Natural killer cell treated with Interleukin-12 subunit alpha and Interleukin-12 subunit beta and Interleukin-15 and Interleukin-18, amount 100 ng/mL, for 72 hours (primary cell): ENCODE measurements at regions not wholly inside any gene's neighbourhood (a gene's known extent, or its start where the extent isn't known, plus 50 kb on each side); places are given as distances from the start of the nearest gene placed in this dataset.
"Not testable (repeated sequence)": the region's sequence is repeated elsewhere in the genome, so short reads cannot be mapped to it uniquely, and the experiment has no call there.

Experiments
- ATAC-seq, 2 donors: fragments of 150-1000 bp; cut with Tn5 transposase in 1 of 2; sonication (Bioruptor Pico), chemical (Tn5 transposase) in 1 of 2; 2 replicates each; pipeline ENCODE4 v1.10.0; 2021
- DNase-seq: peaks from one replicate; pipeline ENCODE4 v3.0.0; 2022; ENCODE audit warnings: low spot score
- H3K27ac Mint-ChIP-seq, 2 donors: 1 replicate in 1 of 2; 2 replicates in 1 of 2; pipeline ENCODE4 v1.8.0; 2022; ENCODE audit warnings: mixed read lengths in 2 of 2, mild to moderate bottlenecking in 1 of 2, moderate library complexity in 1 of 2
- H3K27me3 Mint-ChIP-seq, 2 donors: 1 replicate in 1 of 2; 2 replicates in 1 of 2; pipeline ENCODE4 v1.8.0; 2022; ENCODE audit warnings: mixed read lengths in 2 of 2
- H3K36me3 Mint-ChIP-seq: one replicate; pipeline ENCODE4 v1.8.0; 2022; ENCODE audit warnings: mixed read lengths
- H3K4me1 Mint-ChIP-seq, 2 donors: 1 replicate in 1 of 2; 2 replicates in 1 of 2; pipeline ENCODE4 v1.8.0; 2022; ENCODE audit warnings: low read depth in 2 of 2, mixed read lengths in 2 of 2, mild to moderate bottlenecking in 1 of 2
- H3K4me3 Mint-ChIP-seq: one replicate; pipeline ENCODE4 v1.8.0; 2022; ENCODE audit warnings: mixed read lengths
- H3K9me3 Mint-ChIP-seq: 2 replicates; pipeline ENCODE4 v1.8.0; 2022; ENCODE audit warnings: mixed read lengths

DNA sequence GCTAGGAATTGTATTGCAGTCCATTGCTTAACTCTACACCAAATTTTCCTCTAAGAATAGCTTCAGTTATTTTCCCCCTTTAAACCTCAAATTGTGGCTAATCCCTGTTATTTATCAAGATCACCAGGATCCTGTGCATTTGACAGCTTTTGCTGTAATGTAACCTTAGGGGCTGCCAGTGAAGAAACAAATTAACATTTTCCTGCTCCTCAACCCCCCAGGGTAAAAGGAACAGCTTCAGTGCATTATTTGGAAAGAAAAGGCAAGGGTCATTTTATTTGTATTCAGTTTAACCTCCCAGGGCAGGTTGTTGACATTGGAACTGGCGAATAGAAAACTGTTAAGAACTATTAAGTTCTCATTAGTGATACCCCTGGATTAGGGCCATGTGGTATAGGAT lies 57.0 kb downstream of the PCDH20 start:
- Mint-ChIP-seq H3K9me3 (peaks cover 6% of the 10 kb centered on the region), H3K27me3 (no peaks in the 10 kb centered on the region), H3K4me3 (no peak overlapping the region), H3K36me3 (peaks cover 8% of the 10 kb centered on the region), H3K27ac (no peak overlapping the region), H3K4me1 (no peaks in the 10 kb centered on the region)
- ATAC-seq (no peak), DNase-seq (no peak)

DNA sequence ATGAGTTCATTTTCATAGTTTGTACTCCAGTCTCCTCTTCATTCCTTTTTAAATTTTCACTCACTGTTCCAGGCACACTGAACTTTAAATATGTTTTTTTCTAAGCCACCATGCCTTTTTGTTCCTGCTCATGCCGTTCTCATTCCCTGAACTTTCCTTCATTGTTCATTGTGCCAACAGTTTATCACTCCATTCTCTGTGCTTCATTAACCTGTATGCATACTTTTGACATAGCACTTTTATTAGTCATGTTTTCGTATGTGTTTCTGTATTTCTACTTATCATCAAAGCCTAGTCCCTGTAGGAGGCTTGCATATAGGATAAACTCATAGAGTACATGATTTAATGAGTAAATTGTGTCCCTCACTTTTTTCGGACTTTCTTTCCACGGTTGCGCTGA lies 65.3 kb downstream of the PCDH20 start:
- Mint-ChIP-seq H3K9me3 (peaks cover 18% of the 10 kb centered on the region), H3K27ac (no peak overlapping the region), H3K4me3 (no peak overlapping the region), H3K27me3 (no peaks in the 10 kb centered on the region), H3K36me3 (no peaks in the 10 kb centered on the region), H3K4me1 (no peaks in the 10 kb centered on the region)
- DNase-seq (no peak), ATAC-seq (no peak)

DNA sequence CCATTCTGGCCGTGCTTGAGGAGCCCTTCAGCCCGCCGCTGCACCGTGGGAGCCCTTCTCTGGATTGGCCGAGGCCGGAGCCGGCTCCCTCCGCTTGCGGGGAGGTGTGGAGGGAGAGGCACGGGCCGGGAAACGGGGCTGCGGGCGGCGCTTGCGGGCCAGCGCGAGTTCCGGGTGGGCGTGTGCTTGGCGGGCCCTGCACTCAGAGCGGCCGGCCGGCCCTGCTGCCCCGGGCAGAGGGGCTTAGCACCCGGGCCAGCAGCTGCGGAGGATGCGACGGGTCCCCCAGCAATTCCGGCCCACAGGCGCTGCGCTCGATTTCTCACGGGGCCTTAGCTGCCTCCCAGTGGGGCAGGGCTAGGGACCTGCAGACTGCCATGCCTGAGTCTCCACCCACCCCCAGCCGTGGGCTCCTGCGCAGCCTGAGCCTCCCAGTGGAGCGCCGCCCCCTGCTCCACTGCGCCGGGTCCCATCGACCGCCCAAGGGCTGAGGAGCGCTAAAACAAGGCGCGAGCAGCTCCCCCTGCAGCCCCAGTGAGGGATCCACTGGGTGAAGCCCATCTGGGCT lies 76.5 kb downstream of the PCDH20 start:
- Mint-ChIP-seq H3K36me3 (no peaks in the 10 kb centered on the region), H3K27ac (no peak overlapping the region), H3K9me3 (peaks cover 3% of the 10 kb centered on the region), H3K4me1 (no peaks in the 10 kb centered on the region), H3K27me3 (no peaks in the 10 kb centered on the region), H3K4me3 (no peak overlapping the region)
- ATAC-seq: no peak
- no peak for DNase-seq

DNA sequence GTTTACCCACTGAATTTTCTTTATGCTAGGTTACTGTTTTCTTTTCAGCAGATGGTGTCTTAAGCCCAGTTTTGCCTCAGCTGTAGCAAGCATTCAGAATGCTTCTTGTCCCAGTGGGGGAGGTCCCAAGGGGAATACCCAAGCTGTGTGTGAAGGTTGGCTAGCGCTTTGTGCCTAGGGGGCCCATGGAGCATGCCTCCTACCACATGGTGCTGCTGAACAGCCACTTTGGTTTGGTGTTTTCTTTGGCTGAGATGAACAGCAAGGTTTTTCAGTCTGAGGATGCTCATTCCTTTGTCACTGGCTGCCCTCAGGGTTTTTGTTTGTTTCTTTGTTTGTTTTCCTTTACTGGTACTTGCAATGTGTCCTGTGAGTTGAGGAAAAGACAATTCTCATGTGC lies 99.0 kb downstream of the PCDH20 start:
- no peak overlapping the region for H3K4me3 Mint-ChIP-seq

DNA sequence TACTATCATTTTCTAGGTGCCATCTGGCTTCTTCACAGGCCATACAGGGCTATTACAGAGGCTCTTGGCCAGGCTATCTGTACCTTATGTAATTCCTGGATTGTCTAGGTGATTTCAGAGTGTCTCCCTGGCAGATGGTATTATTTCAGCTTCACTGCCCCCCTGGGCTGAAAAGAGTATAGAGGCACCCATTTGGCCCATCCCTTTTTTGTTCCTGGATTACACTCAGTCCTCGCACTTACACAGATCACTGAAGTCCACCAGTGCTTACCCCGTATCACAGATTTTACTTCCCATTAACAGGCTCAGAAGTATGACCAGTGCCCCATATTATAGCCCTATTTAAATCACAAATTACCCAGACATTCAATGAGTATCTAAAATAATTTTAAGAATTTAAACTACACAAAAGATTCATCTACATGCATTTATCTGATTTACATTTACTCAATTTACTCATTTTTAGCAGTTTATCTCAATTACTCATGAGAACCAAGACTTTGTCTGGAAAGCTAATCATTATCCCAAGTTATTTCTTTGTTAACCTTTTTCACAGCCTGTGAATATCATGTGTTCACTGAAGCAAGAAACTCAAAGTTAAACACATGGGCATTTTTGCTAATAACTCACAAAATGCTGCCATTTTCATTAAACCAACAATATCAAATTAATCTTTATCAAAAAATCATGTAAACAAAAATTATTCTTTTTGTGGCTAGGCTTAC lies 121.0 kb downstream of the PCDH20 start:
- H3K4me1 Mint-ChIP-seq: no peaks in the 10 kb centered on the region
- no peak overlapping the region for H3K27ac Mint-ChIP-seq
- DNase-seq: no peak
- ATAC-seq: no peak
- H3K36me3 Mint-ChIP-seq: no peaks in the 10 kb centered on the region
- H3K27me3 Mint-ChIP-seq: no peaks in the 10 kb centered on the region
- peaks cover 9% of the 10 kb centered on the region for H3K9me3 Mint-ChIP-seq
- no peak overlapping the region for H3K4me3 Mint-ChIP-seq

More for the DNA sequence above, 99.0 kb downstream of the PCDH20 start:
- peaks cover 19% of the 10 kb centered on the region for H3K9me3 Mint-ChIP-seq
- H3K27me3 Mint-ChIP-seq: no peaks in the 10 kb centered on the region
- ATAC-seq (no peak), DNase-seq (no peak)
- H3K4me1 Mint-ChIP-seq: no peaks in the 10 kb centered on the region
- no peak overlapping the region for H3K27ac Mint-ChIP-seq
- H3K36me3 Mint-ChIP-seq: peaks cover 11% of the 10 kb centered on the region

DNA sequence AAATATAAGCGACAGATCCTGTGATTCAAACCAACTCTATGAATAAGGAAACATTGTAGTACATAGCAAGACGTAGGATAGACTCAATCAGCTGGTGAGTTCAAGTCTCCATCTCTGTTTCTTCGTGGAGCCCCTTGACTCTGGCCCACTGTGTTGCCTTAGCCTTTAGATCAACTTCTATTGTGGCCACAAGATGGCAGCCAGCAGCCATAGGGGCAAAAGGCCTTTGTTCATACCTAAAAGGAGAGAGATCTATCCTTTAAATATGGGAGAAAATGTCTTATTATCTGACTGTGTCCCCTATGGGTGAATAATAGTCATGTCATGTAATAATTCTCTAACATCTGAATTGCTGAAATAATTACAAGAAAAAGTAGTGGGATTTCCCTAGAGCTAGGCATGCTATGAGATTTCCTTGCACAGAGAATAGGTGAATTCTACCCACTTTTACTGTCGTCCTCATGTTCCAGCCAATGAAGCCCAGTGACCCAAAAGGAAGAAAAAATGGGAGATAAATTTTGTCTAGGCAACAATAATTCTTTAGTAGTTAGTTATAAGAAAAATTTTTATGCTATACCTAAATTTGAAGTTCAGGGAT lies 129.4 kb downstream of the PCDH20 start:
- H3K4me3 Mint-ChIP-seq: no peak overlapping the region
- no peaks in the 10 kb centered on the region for H3K27me3 Mint-ChIP-seq
- no peak overlapping the region for H3K27ac Mint-ChIP-seq
- H3K9me3 Mint-ChIP-seq: peaks cover 13% of the 10 kb centered on the region
- H3K36me3 Mint-ChIP-seq: no peaks in the 10 kb centered on the region
- no peak for ATAC-seq
- DNase-seq: no peak
- no peaks in the 10 kb centered on the region for H3K4me1 Mint-ChIP-seq

DNA sequence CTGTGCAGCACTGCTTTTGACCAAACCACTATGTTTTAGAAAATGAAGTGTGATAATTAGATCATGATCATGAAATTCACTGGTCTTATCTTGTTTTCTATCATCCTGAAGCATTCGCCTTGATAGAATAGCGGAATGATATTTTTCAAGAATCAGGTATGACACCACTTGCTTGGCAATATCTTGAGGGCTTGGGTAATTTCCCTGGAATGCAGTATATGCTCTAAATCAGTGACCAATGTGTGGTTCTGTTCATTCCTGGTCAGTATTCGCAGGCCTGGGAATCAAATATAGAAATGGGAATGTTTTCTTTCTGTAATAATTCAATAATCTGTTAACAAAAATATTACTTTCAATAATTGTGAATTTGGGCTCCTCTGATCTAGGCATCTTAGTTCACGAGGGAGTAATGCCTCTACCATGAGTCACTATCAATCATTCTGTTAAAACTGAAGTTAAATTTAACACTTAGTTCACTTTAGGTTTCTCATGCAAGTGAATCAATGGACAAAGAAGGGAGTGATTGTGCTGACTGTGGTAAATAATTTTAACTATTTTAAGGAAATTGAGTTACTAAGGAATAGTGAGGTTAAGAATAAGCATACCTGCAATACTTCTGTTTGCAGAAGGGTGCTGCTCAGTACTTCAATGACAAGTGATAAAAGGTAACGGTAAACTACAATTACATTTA lies 137.9 kb downstream of the PCDH20 start:
- Mint-ChIP-seq H3K36me3 (no peaks in the 10 kb centered on the region), H3K27ac (no peak overlapping the region), H3K4me1 (no peaks in the 10 kb centered on the region), H3K9me3 (peaks cover 12% of the 10 kb centered on the region), H3K4me3 (no peak overlapping the region), H3K27me3 (no peaks in the 10 kb centered on the region)
- DNase-seq (no peak), ATAC-seq (no peak)

DNA sequence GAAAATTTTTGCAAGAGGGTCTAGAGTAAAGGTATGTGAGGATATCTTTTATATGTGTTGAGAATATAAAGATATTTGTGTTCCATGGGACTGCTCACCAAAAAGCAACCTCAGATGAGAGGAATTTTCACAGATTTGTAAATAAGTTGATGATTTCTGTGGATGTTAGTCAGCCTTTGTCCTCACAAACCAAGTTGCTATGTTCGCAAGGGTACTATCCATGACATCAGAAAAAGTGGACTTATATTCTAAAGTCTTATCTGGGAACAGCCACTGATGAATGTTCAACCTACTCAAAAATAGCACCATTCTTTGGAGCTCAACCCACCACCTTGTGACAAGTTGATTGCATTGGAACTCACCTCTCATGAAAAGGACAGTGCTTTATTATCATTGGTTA lies 138.6 kb downstream of the PCDH20 start:
- DNase-seq: no peak
- peaks cover 13% of the 10 kb centered on the region for H3K9me3 Mint-ChIP-seq
- H3K27me3 Mint-ChIP-seq: no peaks in the 10 kb centered on the region
- no peak overlapping the region for H3K4me3 Mint-ChIP-seq
- H3K4me1 Mint-ChIP-seq: no peaks in the 10 kb centered on the region
- H3K36me3 Mint-ChIP-seq: no peaks in the 10 kb centered on the region
- no peak for ATAC-seq
- no peak overlapping the region for H3K27ac Mint-ChIP-seq

DNA sequence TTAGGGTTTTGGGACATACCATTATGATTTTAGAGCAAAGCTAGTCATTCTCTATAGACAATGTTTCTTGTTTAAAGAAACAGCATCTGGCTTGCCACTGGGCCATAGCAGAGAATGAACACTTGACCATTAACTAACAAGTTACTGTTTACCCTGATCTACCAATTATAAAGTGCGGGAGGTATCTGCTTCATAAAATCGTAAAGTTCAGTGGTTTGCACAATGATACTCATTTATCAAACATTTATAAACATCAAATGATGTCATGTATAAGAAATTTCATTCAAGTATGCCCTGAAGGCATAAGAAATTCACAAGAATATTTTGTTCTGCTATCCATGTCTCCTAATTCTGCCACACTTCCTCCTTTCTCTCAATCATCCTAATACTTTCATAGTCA lies 139.2 kb downstream of the PCDH20 start:
- Mint-ChIP-seq H3K27ac (no peak overlapping the region), H3K4me1 (no peaks in the 10 kb centered on the region), H3K27me3 (no peaks in the 10 kb centered on the region), H3K4me3 (no peak overlapping the region), H3K36me3 (no peaks in the 10 kb centered on the region), H3K9me3 (peaks cover 13% of the 10 kb centered on the region)
- DNase-seq (no peak), ATAC-seq (no peak)

DNA sequence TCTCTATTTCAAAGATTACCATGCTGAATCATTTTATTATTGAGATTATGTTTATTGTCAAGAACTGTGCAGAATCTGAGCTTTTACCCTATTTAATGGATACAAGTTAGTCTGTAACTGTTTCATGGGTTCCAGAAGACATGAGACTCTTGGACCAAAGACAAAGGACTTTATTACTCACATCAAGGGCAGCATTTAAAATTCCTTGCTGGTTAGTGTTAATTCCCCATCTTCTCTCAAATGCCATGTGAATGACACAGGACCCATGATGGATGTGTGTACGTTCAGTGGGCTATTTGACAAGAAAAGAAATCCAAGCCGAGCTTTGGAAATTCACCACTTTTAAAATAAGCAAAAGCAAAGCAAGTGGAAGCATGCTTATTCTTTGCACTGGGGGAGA lies 139.9 kb downstream of the PCDH20 start:
- ATAC-seq (no peak), DNase-seq (no peak)
- Mint-ChIP-seq H3K4me3 (no peak overlapping the region), H3K4me1 (no peaks in the 10 kb centered on the region), H3K27me3 (no peaks in the 10 kb centered on the region), H3K9me3 (peaks cover 11% of the 10 kb centered on the region), H3K27ac (no peak overlapping the region), H3K36me3 (no peaks in the 10 kb centered on the region)

DNA sequence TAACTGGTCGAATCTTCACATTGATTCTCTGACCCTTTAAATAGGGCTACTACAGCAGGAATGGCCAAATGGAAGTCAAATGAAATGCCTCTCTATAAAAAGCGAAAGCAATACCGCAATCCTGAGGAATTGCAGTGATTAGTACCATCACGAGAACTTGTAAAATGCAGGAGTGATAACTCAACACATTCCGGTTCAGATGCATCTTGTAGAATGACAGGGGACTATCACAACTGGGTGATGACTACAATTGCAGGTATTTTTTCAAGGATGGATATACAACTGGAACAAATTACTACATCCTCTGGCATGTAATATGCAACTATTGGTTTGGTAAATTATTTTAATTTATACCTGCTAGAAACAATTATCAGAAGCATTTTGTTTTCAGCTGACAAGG lies 140.4 kb downstream of the PCDH20 start:
- Mint-ChIP-seq H3K9me3 (peaks cover 11% of the 10 kb centered on the region), H3K27me3 (no peaks in the 10 kb centered on the region), H3K4me3 (no peak overlapping the region), H3K36me3 (no peaks in the 10 kb centered on the region), H3K27ac (no peak overlapping the region), H3K4me1 (no peaks in the 10 kb centered on the region)
- DNase-seq (no peak), ATAC-seq (no peak)

DNA sequence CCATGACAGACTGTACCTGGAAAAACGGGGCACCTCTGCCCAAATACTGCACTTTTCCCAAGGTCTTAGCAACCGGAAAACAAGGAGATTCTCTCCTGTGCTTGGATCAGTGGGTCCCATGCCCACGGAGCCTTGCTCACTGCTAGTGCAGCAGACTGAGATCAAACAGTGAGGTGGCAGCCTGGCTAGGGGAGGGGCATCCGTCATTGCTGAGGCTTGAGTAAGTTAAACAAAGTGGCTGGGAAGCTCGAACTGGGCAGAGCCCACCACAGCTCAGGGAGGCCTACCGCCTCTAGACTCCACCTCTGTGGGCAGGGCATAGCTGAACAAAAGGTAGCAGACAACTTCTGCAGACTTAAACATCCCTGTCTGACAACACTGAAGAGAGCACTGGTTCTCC lies 148.8 kb downstream of the PCDH20 start:
- not testable (repeated sequence) for H3K27me3 Mint-ChIP-seq, DNase-seq, H3K4me3 Mint-ChIP-seq, ATAC-seq, H3K36me3 Mint-ChIP-seq, H3K4me1 Mint-ChIP-seq, H3K27ac Mint-ChIP-seq
- H3K9me3 Mint-ChIP-seq: peaks cover 22% of the 10 kb centered on the region

DNA sequence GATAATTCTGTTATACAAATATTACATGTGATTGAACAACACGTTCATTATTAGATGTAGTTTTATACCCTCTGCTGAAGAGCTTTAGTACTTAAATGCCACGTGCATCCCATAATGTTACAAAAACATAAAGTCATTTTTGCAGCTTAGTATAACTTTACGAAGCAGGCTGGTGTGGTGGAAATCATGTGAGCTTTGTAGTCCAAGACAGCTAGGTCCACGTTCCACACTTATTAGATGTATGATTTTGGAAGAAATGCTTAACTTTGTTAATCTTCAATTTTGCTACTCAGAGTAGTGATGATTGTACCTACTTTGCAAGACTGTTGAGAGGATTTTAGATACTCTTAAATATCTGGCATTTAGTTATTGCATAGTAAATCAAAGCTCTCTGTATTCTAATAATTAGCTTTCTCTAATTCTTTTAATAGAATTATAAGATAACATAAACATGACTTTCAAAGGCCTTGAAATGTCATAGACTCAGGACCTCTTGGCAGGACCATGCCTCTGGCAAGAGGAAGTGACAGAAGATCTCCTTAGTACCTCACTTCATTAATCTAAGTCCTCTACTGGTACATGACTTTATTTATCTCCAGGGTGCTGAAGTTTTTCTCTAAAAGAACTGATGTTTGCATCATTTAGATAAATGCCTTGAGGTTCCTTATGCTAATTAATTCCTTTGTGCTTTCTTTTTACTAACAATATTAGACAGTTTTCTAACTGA lies 153.7 kb downstream of the PCDH20 start:
- Mint-ChIP-seq H3K27me3 (no peaks in the 10 kb centered on the region), H3K27ac (no peak overlapping the region), H3K36me3 (no peaks in the 10 kb centered on the region), H3K4me1 (no peaks in the 10 kb centered on the region), H3K4me3 (no peak overlapping the region), H3K9me3 (peaks cover 16% of the 10 kb centered on the region)
- DNase-seq (no peak), ATAC-seq (no peak)

DNA sequence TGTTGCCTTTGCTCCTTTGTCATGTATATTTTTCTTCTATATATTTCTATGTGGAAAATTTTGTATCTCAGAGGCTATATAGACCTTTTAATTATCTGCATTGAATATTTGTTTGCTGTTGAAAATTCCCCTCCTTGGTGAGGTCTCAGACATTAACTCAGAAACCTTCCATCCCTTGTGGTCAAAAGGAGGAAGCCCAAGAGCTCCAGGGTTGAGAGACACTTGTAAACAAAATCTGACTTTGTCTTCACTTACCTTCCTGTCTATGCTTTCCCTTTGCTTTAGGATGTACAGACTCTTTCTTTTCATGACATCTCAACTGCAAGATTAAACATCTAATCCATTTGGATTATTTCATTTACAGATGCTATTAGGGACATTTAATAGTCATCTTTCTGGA lies 157.5 kb downstream of the PCDH20 start:
- ATAC-seq (no peak), DNase-seq (no peak)
- Mint-ChIP-seq H3K4me1 (no peaks in the 10 kb centered on the region), H3K36me3 (no peaks in the 10 kb centered on the region), H3K27me3 (no peaks in the 10 kb centered on the region), H3K27ac (no peak overlapping the region), H3K4me3 (no peak overlapping the region), H3K9me3 (peaks cover 14% of the 10 kb centered on the region)
